Endothelial cell of umbilical vein (primary cell): ENCODE measurements at regions not wholly inside any gene's neighbourhood (a gene's known extent, or its start where the extent isn't known, plus 50 kb on each side); places are given as distances from the start of the nearest gene placed in this dataset.

Experiments
- CTCF ChIP-seq, 2 donors: IDR thresholded peaks; 1 replicate in 1 of 2; 2 replicates in 1 of 2; pipeline ENCODE4 v1.5.1; 2011; ENCODE audit warnings: low read length in 2 of 2, mild to moderate bottlenecking in 2 of 2, moderate library complexity in 2 of 2, control low read depth in 1 of 2, inconsistent platforms in 1 of 2, low read depth in 1 of 2; ENCODE audit not compliant: insufficient read depth in 1 of 2; ENCODE audit errors: extremely low read depth in 1 of 2
- GATA2 ChIP-seq: IDR thresholded peaks from 2 replicates; pipeline ENCODE4 v1.7.0; 2011; ENCODE audit warnings: low read depth, mild to moderate bottlenecking, moderate library complexity, mixed read lengths, low read length; ENCODE audit not compliant: insufficient read length, insufficient read depth
- POLR2A ChIP-seq: IDR thresholded peaks from 2 replicates; pipeline ENCODE4 v1.6.1; 2012; ENCODE audit warnings: low read depth, mild to moderate bottlenecking, control low read depth, low read length
- POLR2AphosphoS5 ChIP-seq: IDR thresholded peaks from 2 replicates; pipeline ENCODE4 v1.6.1; 2012; ENCODE audit warnings: low read depth, mild to moderate bottlenecking, control low read depth, low read length, moderate library complexity; ENCODE audit not compliant: insufficient read depth

- TF ChIP-seq CTCF (IDR thresholded peaks at IDR 0.05; ENCODE audit: extremely low read depth in 1 of 2, insufficient read depth in 1 of 2, low read depth in 1 of 2, low read length in 2 of 2) = no peak
- no peak for TF ChIP-seq POLR2AphosphoS5
- no peak for TF ChIP-seq POLR2A
- no peak for TF ChIP-seq GATA2
These were observed 82.3 kb upstream of the EDNRA start for GRCh38 chr4:147398556-147398955.
